GM23338 (cell line): ENCODE measurements at regions not wholly inside any gene's neighbourhood (a gene's known extent, or its start where the extent isn't known, plus 50 kb on each side); places are given as distances from the start of the nearest gene placed in this dataset.

Experiments used
- ATAC-seq: fragments of 200-7000 bp; cut with Tn5 transposase; 3 replicates; pipeline ENCODE4 v1.9.1; 2020
- DNase-seq: peaks from one replicate; pipeline ENCODE4 v3.0.0-alpha.2; 2015; ENCODE audit warnings: low spot score
- H2AFZ ChIP-seq: fragments of 200-600 bp; sonication (generic); 2 replicates; pipeline ENCODE4 v1.8.0; 2016; ENCODE audit warnings: antibody characterized with exemption, mild to moderate bottlenecking, moderate library complexity
- H3F3A ChIP-seq: fragments of 200-600 bp; sonication (generic); replicated peaks from 2 replicates; pipeline ENCODE4 v1.8.0; 2017; ENCODE audit warnings: antibody characterized with exemption, mixed run types, low read depth
- H3K27ac ChIP-seq: fragments of 200-600 bp; sonication (generic); 2 replicates; pipeline ENCODE4 v1.6.1; 2016; ENCODE audit warnings: low read depth
- H3K27me3 ChIP-seq: fragments of 200-600 bp; sonication (generic); 2 replicates; pipeline ENCODE4 v1.8.0; 2016; ENCODE audit warnings: mild to moderate bottlenecking, mixed run types, moderate library complexity; ENCODE audit not compliant: insufficient read depth
- H3K36me3 ChIP-seq: fragments of 200-600 bp; sonication (generic); 2 replicates; pipeline ENCODE4 v1.8.0; 2016; ENCODE audit warnings: mild to moderate bottlenecking; ENCODE audit not compliant: insufficient read depth
- H3K4me1 ChIP-seq: fragments of 200-600 bp; sonication (generic); 2 replicates; pipeline ENCODE4 v1.8.0; 2016; ENCODE audit warnings: mild to moderate bottlenecking, moderate library complexity; ENCODE audit not compliant: insufficient read depth
- H3K4me2 ChIP-seq: fragments of 200-600 bp; sonication (generic); 2 replicates; pipeline ENCODE4 v1.7.1; 2017; ENCODE audit warnings: mixed run types
- H3K4me3 ChIP-seq: fragments of 200-600 bp; sonication (generic); 2 replicates; pipeline ENCODE4 v1.6.1; 2016; ENCODE audit warnings: mixed run types
- H3K79me2 ChIP-seq: fragments of 200-600 bp; sonication (generic); replicated peaks from 2 replicates; pipeline ENCODE4 v1.8.0; 2017; ENCODE audit warnings: mild to moderate bottlenecking; ENCODE audit not compliant: insufficient read depth
- H3K9me2 ChIP-seq: fragments of 200-600 bp; sonication (generic); 2 replicates; pipeline ENCODE4 v1.8.0; 2017; ENCODE audit not compliant: insufficient read depth
- H4K20me1 ChIP-seq: fragments of 200-600 bp; sonication (generic); replicated peaks from 2 replicates; pipeline ENCODE4 v1.8.0; 2017; ENCODE audit warnings: mild to moderate bottlenecking; ENCODE audit not compliant: insufficient read depth
- H3K27ac Mint-ChIP-seq: 2 replicates; pipeline ENCODE4 v1.8.0; 2020; ENCODE audit warnings: inconsistent platforms, mild to moderate bottlenecking, moderate library complexity, mixed read lengths
- H3K27me3 Mint-ChIP-seq: 3 replicates; pipeline ENCODE4 v1.8.0; 2022; ENCODE audit warnings: low read depth, mild to moderate bottlenecking, moderate library complexity, mixed read lengths, inconsistent platforms; ENCODE audit not compliant: insufficient read depth, poor library complexity
- H3K36me3 Mint-ChIP-seq: 3 replicates; pipeline ENCODE4 v1.8.0; 2021; ENCODE audit warnings: low read depth, mild to moderate bottlenecking, inconsistent platforms, moderate library complexity, mixed read lengths
- H3K4me1 Mint-ChIP-seq: 3 replicates; pipeline ENCODE4 v1.8.0; 2020; ENCODE audit warnings: mild to moderate bottlenecking, inconsistent platforms, mixed read lengths
- H3K4me3 Mint-ChIP-seq: 3 replicates; pipeline ENCODE4 v1.8.0; 2021; ENCODE audit warnings: moderate library complexity, mild to moderate bottlenecking, inconsistent platforms, mixed read lengths
- H3K9me3 Mint-ChIP-seq: 3 replicates; pipeline ENCODE4 v1.8.0; 2020; ENCODE audit warnings: moderate library complexity, mild to moderate bottlenecking, inconsistent platforms, mixed read lengths
- EZH2 ChIP-seq: fragments of 200-600 bp; sonication (generic); IDR thresholded peaks from one replicate; pipeline ENCODE4 v1.8.0; 2017; ENCODE audit warnings: antibody characterized with exemption, mild to moderate bottlenecking, low read depth; ENCODE audit not compliant: unreplicated experiment
- EZH2phosphoT487 ChIP-seq: fragments of 200-600 bp; sonication (generic); IDR thresholded peaks from one replicate; pipeline ENCODE4 v1.8.1; 2018; ENCODE audit warnings: antibody characterized with exemption; ENCODE audit not compliant: unreplicated experiment
- NANOG ChIP-seq: IDR thresholded peaks from 2 replicates; pipeline ENCODE4 v1.6.1; 2016; ENCODE audit warnings: antibody characterized with exemption, borderline replicate concordance
- POLR2AphosphoS5 ChIP-seq: IDR thresholded peaks from 2 replicates; pipeline ENCODE4 v1.6.1; 2016; ENCODE audit warnings: antibody characterized with exemption, low read depth
- STAT1 ChIP-seq: IDR thresholded peaks from one replicate; pipeline ENCODE4 v1.6.1; 2016; ENCODE audit warnings: antibody characterized with exemption; ENCODE audit not compliant: unreplicated experiment
- ZNF331 ChIP-seq: fragments of 250-450 bp; sonication (Bioruptor Pico); IDR thresholded peaks from 2 replicates; pipeline ENCODE4 v1.5.0; 2020; ENCODE audit warnings: low read depth, mild to moderate bottlenecking, moderate library complexity
- TF ChIP-seq, protein P1 (sequence below): fragments of 250-450 bp; sonication (Bioruptor Pico); IDR thresholded peaks from 2 replicates; pipeline ENCODE4 v1.5.0; 2020; ENCODE audit warnings: mild to moderate bottlenecking, moderate library complexity
- TF ChIP-seq, protein P2 (sequence below), 2 experiments: fragments of 200-600 bp in 1 of 2; sonication (generic) in 1 of 2; conservative IDR thresholded peaks; 2 replicates each; pipeline versions ENCODE4 v1.5.1 to v1.6.1; 2016 to 2017; ENCODE audit warnings: antibody characterized with exemption in 2 of 2, low read depth in 2 of 2, mild to moderate bottlenecking in 2 of 2, moderate library complexity in 1 of 2
- TF ChIP-seq, protein P3 (sequence below): IDR thresholded peaks from 2 replicates; pipeline ENCODE4 v1.6.1; 2016; ENCODE audit warnings: antibody characterized with exemption
- TF ChIP-seq, protein P4 (sequence below): IDR thresholded peaks from one replicate; pipeline ENCODE4 v1.6.1; 2018; ENCODE audit warnings: antibody characterized with exemption; ENCODE audit not compliant: unreplicated experiment

DNA sequence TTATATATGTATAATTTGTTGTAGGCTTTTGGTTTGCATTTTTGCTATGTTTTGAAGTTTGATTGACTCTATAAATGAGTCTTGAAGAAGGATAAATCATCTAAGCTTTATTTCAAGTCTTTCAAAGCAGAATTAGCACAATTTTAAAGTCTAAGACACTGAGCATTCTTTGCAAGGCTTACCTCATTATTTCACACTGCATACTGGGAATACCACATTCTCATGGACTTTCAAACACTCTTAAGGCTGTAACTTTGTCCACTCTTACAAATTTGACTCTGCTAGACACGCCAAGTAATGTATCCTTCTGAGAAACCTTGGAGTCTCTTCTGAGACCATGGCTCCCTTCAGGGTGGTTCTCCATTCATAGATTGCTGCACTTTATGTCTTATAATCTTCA lies 281.3 kb upstream of the COL8A1 start (continued):
- TF ChIP-seq, protein P1, sequence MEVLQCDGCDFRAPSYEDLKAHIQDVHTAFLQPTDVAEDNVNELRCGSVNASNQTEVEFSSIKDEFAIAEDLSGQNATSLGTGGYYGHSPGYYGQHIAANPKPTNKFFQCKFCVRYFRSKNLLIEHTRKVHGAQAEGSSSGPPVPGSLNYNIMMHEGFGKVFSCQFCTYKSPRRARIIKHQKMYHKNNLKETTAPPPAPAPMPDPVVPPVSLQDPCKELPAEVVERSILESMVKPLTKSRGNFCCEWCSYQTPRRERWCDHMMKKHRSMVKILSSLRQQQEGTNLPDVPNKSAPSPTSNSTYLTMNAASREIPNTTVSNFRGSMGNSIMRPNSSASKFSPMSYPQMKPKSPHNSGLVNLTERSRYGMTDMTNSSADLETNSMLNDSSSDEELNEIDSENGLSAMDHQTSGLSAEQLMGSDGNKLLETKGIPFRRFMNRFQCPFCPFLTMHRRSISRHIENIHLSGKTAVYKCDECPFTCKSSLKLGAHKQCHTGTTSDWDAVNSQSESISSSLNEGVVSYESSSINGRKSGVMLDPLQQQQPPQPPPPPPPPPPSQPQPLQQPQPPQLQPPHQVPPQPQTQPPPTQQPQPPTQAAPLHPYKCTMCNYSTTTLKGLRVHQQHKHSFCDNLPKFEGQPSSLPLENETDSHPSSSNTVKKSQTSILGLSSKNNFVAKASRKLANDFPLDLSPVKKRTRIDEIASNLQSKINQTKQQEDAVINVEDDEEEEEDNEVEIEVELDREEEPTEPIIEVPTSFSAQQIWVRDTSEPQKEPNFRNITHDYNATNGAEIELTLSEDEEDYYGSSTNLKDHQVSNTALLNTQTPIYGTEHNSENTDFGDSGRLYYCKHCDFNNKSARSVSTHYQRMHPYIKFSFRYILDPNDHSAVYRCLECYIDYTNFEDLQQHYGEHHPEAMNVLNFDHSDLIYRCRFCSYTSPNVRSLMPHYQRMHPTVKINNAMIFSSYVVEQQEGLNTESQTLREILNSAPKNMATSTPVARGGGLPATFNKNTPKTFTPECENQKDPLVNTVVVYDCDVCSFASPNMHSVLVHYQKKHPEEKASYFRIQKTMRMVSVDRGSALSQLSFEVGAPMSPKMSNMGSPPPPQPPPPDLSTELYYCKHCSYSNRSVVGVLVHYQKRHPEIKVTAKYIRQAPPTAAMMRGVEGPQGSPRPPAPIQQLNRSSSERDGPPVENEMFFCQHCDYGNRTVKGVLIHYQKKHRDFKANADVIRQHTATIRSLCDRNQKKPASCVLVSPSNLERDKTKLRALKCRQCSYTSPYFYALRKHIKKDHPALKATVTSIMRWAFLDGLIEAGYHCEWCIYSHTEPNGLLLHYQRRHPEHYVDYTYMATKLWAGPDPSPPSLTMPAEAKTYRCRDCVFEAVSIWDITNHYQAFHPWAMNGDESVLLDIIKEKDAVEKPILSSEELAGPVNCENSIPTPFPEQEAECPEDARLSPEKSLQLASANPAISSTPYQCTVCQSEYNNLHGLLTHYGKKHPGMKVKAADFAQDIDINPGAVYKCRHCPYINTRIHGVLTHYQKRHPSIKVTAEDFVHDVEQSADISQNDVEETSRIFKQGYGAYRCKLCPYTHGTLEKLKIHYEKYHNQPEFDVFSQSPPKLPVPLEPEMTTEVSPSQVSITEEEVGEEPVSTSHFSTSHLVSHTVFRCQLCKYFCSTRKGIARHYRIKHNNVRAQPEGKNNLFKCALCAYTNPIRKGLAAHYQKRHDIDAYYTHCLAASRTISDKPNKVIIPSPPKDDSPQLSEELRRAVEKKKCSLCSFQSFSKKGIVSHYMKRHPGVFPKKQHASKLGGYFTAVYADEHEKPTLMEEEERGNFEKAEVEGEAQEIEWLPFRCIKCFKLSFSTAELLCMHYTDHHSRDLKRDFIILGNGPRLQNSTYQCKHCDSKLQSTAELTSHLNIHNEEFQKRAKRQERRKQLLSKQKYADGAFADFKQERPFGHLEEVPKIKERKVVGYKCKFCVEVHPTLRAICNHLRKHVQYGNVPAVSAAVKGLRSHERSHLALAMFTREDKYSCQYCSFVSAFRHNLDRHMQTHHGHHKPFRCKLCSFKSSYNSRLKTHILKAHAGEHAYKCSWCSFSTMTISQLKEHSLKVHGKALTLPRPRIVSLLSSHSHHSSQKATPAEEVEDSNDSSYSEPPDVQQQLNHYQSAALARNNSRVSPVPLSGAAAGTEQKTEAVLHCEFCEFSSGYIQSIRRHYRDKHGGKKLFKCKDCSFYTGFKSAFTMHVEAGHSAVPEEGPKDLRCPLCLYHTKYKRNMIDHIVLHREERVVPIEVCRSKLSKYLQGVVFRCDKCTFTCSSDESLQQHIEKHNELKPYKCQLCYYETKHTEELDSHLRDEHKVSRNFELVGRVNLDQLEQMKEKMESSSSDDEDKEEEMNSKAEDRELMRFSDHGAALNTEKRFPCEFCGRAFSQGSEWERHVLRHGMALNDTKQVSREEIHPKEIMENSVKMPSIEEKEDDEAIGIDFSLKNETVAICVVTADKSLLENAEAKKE (CRISPR knock-in tag), result no peak
- TF ChIP-seq POLR2AphosphoS5 (no peak), NANOG (no peak)
- TF ChIP-seq, protein P2, sequence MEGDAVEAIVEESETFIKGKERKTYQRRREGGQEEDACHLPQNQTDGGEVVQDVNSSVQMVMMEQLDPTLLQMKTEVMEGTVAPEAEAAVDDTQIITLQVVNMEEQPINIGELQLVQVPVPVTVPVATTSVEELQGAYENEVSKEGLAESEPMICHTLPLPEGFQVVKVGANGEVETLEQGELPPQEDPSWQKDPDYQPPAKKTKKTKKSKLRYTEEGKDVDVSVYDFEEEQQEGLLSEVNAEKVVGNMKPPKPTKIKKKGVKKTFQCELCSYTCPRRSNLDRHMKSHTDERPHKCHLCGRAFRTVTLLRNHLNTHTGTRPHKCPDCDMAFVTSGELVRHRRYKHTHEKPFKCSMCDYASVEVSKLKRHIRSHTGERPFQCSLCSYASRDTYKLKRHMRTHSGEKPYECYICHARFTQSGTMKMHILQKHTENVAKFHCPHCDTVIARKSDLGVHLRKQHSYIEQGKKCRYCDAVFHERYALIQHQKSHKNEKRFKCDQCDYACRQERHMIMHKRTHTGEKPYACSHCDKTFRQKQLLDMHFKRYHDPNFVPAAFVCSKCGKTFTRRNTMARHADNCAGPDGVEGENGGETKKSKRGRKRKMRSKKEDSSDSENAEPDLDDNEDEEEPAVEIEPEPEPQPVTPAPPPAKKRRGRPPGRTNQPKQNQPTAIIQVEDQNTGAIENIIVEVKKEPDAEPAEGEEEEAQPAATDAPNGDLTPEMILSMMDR (conservative IDR thresholded peaks at IDR 0.05; ENCODE audit: low read depth in 2 of 2), result no peak
- TF ChIP-seq, protein P3, sequence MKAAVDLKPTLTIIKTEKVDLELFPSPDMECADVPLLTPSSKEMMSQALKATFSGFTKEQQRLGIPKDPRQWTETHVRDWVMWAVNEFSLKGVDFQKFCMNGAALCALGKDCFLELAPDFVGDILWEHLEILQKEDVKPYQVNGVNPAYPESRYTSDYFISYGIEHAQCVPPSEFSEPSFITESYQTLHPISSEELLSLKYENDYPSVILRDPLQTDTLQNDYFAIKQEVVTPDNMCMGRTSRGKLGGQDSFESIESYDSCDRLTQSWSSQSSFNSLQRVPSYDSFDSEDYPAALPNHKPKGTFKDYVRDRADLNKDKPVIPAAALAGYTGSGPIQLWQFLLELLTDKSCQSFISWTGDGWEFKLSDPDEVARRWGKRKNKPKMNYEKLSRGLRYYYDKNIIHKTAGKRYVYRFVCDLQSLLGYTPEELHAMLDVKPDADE, result no peak

DNA sequence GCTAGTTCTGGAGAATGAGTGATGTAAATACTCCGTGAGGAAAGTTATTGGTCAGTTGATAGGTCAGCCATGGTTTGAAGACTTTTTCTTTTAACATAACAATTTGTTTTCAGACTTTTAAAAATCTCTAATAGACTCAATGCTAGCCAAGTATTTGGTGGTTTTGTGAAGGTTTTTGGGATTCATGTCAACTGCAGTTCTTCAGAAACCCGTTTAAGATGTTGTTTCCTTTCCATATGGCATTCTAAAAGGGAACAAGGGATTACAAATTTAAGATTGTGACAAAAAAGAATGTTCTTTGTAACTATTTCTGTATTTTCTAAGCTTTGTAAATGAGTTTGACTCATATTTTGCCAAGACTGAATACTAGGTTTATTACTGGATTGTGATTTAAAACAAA lies 281.7 kb upstream of the COL8A1 start:
- Histone ChIP-seq H3K4me1 (no peaks in the 10 kb centered on the region), H4K20me1 (no peaks in the 10 kb centered on the region), H3K27ac (no peak overlapping the region), H3K36me3 (no peaks in the 10 kb centered on the region), H3K4me2 (no peak overlapping the region), H3K27me3 (no peaks in the 10 kb centered on the region), H2AFZ (no peak overlapping the region), H3K79me2 (no peaks in the 10 kb centered on the region), H3K9me2 (peaks cover 3% of the 10 kb centered on the region), H3K4me3 (no peak overlapping the region), H3F3A (no peaks in the 10 kb centered on the region)
- ATAC-seq, result no peak
- H3K4me3 Mint-ChIP-seq, result no peak overlapping the region
- H3K9me3 Mint-ChIP-seq, result no peaks in the 10 kb centered on the region; the same call in 2 of the 3 replicates
- no peaks in the 10 kb centered on the region for H3K36me3 Mint-ChIP-seq
- H3K4me1 Mint-ChIP-seq, result no peaks in the 10 kb centered on the region
- no peak overlapping the region for H3K27ac Mint-ChIP-seq
- DNase-seq, result no peak
- no peaks in the 10 kb centered on the region for H3K27me3 Mint-ChIP-seq
- TF ChIP-seq STAT1, result no peak
- no peak for TF ChIP-seq EZH2
- TF ChIP-seq, protein P3, result no peak
- no peak for TF ChIP-seq EZH2phosphoT487
- no peak for TF ChIP-seq ZNF331 (CRISPR knock-in tag)
- TF ChIP-seq NANOG, result no peak
- TF ChIP-seq, protein P4, sequence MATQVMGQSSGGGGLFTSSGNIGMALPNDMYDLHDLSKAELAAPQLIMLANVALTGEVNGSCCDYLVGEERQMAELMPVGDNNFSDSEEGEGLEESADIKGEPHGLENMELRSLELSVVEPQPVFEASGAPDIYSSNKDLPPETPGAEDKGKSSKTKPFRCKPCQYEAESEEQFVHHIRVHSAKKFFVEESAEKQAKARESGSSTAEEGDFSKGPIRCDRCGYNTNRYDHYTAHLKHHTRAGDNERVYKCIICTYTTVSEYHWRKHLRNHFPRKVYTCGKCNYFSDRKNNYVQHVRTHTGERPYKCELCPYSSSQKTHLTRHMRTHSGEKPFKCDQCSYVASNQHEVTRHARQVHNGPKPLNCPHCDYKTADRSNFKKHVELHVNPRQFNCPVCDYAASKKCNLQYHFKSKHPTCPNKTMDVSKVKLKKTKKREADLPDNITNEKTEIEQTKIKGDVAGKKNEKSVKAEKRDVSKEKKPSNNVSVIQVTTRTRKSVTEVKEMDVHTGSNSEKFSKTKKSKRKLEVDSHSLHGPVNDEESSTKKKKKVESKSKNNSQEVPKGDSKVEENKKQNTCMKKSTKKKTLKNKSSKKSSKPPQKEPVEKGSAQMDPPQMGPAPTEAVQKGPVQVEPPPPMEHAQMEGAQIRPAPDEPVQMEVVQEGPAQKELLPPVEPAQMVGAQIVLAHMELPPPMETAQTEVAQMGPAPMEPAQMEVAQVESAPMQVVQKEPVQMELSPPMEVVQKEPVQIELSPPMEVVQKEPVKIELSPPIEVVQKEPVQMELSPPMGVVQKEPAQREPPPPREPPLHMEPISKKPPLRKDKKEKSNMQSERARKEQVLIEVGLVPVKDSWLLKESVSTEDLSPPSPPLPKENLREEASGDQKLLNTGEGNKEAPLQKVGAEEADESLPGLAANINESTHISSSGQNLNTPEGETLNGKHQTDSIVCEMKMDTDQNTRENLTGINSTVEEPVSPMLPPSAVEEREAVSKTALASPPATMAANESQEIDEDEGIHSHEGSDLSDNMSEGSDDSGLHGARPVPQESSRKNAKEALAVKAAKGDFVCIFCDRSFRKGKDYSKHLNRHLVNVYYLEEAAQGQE, result no peak
